Gastroesophageal sphincter (tissue), 3 donors: ENCODE measurements at regions not wholly inside any gene's neighbourhood (a gene's known extent, or its start where the extent isn't known, plus 50 kb on each side); places are given as distances from the start of the nearest gene placed in this dataset.

Experiments used
- CTCF ChIP-seq, 4 experiments: fragments of 200-600 bp in 2 of 4; fragments of 450-650 bp in 2 of 4; sonication (generic) in 1 of 4; IDR thresholded peaks; one replicate each; pipeline ENCODE4 v1.5.1; 2017 to 2019; ENCODE audit warnings: antibody characterized with exemption in 4 of 4, mild to moderate bottlenecking in 2 of 4, moderate library complexity in 2 of 4
- EP300 ChIP-seq: sonication (generic); formaldehyde crosslinking; IDR thresholded peaks from one replicate; pipeline ENCODE4 v1.6.1; 2017; ENCODE audit warnings: antibody characterized with exemption, mild to moderate bottlenecking
- POLR2A ChIP-seq, 2 donors: fragments of 450-650 bp; IDR thresholded peaks; one replicate each; pipeline ENCODE4 v1.6.1; 2017; ENCODE audit warnings: antibody characterized with exemption in 2 of 2, mild to moderate bottlenecking in 2 of 2, moderate library complexity in 1 of 2
- POLR2AphosphoS5 ChIP-seq: sonication (generic); formaldehyde crosslinking; IDR thresholded peaks from one replicate; pipeline ENCODE4 v1.6.1; 2017; ENCODE audit warnings: antibody characterized with exemption

- TF ChIP-seq CTCF (IDR thresholded peaks at IDR 0.05) (no peak), POLR2A (IDR thresholded peaks at IDR 0.05) (no peak), POLR2AphosphoS5 (no peak), EP300 (no peak)
Measured at GRCh38 chr4:60911127-60911526, 289.0 kb upstream of the ADGRL3 start.
